ENCODE measurements at regions not wholly inside any gene's neighbourhood (a gene's known extent, or its start where the extent isn't known, plus 50 kb on each side); places are given as distances from the start of the nearest gene placed in this dataset.

DNA sequence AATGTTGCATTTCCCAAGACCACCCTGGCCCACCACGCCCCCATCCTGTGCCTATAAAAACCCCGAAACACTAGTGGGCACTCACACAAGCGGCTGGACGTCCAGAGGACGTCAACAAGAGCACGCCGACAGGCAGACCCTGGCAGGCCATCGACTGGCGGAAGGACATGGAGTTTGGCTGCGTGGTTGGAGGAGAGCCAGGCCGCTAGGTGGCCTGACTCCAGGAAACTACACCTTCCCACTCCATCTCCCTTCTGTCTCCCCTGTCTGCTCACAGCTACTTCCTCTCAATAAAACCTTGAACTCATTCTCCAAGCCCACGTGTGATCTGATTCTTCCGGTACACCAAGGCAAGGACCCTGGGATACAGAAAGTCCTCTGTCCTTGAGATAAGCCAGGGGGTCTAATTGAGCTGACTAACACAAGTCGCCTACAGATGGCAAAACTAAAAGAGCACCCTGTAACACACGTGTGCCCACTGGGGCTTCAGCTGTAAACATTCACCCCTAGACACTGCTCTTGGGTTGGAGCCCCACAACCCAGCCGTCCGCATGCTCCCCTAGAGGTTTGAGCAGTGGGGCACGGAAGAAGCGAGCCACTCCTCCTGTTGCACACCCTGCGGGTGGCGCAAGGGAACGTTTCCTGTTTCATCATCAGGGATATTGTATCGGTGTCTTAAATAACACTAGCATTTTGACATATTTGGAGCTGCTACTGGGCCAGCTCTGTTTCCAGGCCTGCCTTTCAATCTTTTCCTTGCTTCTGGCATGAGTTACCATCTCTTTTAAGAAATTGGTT, 54.5 kb upstream of the TAF11L2 start (continued):
- TF ChIP-seq, protein P1, sequence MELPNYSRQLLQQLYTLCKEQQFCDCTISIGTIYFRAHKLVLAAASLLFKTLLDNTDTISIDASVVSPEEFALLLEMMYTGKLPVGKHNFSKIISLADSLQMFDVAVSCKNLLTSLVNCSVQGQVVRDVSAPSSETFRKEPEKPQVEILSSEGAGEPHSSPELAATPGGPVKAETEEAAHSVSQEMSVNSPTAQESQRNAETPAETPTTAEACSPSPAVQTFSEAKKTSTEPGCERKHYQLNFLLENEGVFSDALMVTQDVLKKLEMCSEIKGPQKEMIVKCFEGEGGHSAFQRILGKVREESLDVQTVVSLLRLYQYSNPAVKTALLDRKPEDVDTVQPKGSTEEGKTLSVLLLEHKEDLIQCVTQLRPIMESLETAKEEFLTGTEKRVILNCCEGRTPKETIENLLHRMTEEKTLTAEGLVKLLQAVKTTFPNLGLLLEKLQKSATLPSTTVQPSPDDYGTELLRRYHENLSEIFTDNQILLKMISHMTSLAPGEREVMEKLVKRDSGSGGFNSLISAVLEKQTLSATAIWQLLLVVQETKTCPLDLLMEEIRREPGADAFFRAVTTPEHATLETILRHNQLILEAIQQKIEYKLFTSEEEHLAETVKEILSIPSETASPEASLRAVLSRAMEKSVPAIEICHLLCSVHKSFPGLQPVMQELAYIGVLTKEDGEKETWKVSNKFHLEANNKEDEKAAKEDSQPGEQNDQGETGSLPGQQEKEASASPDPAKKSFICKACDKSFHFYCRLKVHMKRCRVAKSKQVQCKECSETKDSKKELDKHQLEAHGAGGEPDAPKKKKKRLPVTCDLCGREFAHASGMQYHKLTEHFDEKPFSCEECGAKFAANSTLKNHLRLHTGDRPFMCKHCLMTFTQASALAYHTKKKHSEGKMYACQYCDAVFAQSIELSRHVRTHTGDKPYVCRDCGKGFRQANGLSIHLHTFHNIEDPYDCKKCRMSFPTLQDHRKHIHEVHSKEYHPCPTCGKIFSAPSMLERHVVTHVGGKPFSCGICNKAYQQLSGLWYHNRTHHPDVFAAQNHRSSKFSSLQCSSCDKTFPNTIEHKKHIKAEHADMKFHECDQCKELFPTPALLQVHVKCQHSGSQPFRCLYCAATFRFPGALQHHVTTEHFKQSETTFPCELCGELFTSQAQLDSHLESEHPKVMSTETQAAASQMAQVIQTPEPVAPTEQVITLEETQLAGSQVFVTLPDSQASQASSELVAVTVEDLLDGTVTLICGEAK (IDR thresholded peaks at IDR 0.05) = 0 out of 2 replicates have a peak, but pooled peaks have one; percentile 31
- TF ChIP-seq, protein P1 (CRISPR knock-in tag; IDR thresholded peaks at IDR 0.05) = no peak
- no peak for TF ChIP-seq ZNF507 (tag; conservative IDR thresholded peaks at IDR 0.05)
- no peak for TF ChIP-seq RBFOX2 (IDR thresholded peaks at IDR 0.05; ENCODE audit: low read depth, low read length)
- TF ChIP-seq, protein P2, sequence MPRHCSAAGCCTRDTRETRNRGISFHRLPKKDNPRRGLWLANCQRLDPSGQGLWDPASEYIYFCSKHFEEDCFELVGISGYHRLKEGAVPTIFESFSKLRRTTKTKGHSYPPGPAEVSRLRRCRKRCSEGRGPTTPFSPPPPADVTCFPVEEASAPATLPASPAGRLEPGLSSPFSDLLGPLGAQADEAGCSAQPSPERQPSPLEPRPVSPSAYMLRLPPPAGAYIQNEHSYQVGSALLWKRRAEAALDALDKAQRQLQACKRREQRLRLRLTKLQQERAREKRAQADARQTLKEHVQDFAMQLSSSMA (CRISPR knock-in tag; IDR thresholded peaks at IDR 0.05) = no peak
- 0 out of 4 replicates have a peak, but pooled peaks of 1 of the 2 experiments have one; percentile 9 for TF ChIP-seq NRF1 (conservative IDR thresholded peaks at IDR 0.05 in 1 of 2, IDR thresholded peaks at IDR 0.05 in 1 of 2)
- TF ChIP-seq, protein P3, sequence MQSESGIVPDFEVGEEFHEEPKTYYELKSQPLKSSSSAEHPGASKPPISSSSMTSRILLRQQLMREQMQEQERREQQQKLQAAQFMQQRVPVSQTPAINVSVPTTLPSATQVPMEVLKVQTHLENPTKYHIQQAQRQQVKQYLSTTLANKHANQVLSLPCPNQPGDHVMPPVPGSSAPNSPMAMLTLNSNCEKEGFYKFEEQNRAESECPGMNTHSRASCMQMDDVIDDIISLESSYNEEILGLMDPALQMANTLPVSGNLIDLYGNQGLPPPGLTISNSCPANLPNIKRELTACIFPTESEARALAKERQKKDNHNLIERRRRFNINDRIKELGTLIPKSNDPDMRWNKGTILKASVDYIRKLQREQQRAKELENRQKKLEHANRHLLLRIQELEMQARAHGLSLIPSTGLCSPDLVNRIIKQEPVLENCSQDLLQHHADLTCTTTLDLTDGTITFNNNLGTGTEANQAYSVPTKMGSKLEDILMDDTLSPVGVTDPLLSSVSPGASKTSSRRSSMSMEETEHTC (IDR thresholded peaks at IDR 0.05) = no peak
- TF ChIP-seq MYBL2 (IDR thresholded peaks at IDR 0.05; ENCODE audit: low read depth) = no peak
- TF ChIP-seq MYBL2 (CRISPR knock-in tag; IDR thresholded peaks at IDR 0.05; ENCODE audit: borderline replicate concordance) = no peak
- no peak for TF ChIP-seq HDAC3 (IDR thresholded peaks at IDR 0.05; ENCODE audit: borderline replicate concordance, partially characterized antibody)
- no peak for TF ChIP-seq CBFB (CRISPR knock-in tag; IDR thresholded peaks at IDR 0.05)

Measured in K562 (cell line).